GM20000 (cell line): ENCODE measurements at regions not wholly inside any gene's neighbourhood (a gene's known extent, or its start where the extent isn't known, plus 50 kb on each side); places are given as distances from the start of the nearest gene placed in this dataset.
"Not testable (repeated sequence)": the region's sequence is repeated elsewhere in the genome, so short reads cannot be mapped to it uniquely, and the experiment has no call there.

Experiments
- DNase-seq: peaks from one replicate; pipeline ENCODE4 v3.0.0; 2012; ENCODE audit warnings: low spot score
- TF ChIP-seq, protein P1 (sequence below): IDR thresholded peaks from 2 replicates; pipeline ENCODE4 v1.5.1; 2012; ENCODE audit warnings: mild to moderate bottlenecking, control low read depth; ENCODE audit errors: extremely low read depth, missing control alignments

- DNase-seq, result no peak
Measured at GRCh38 chr9:25374281-25374680, 304.0 kb downstream of the TUSC1 start.

DNA sequence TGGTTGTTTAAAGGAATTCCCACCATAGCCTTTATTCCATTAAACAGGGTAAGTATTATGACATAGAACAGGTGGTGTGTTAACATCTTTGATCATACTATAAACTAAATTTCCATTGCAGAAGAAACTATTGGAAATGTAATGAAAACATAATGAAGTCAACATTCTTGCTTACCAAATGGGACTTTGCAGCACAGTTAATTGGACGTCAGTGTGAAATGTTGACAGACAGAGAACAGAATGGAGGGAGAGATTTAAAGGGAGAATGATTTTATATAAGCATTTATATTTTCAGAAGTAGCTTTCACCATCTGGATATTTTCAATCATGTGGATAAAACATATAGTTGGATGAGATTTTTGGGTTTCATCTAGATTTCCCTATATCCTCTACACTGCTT is 311.3 kb downstream of the TUSC1 start:
- TF ChIP-seq, protein P1, sequence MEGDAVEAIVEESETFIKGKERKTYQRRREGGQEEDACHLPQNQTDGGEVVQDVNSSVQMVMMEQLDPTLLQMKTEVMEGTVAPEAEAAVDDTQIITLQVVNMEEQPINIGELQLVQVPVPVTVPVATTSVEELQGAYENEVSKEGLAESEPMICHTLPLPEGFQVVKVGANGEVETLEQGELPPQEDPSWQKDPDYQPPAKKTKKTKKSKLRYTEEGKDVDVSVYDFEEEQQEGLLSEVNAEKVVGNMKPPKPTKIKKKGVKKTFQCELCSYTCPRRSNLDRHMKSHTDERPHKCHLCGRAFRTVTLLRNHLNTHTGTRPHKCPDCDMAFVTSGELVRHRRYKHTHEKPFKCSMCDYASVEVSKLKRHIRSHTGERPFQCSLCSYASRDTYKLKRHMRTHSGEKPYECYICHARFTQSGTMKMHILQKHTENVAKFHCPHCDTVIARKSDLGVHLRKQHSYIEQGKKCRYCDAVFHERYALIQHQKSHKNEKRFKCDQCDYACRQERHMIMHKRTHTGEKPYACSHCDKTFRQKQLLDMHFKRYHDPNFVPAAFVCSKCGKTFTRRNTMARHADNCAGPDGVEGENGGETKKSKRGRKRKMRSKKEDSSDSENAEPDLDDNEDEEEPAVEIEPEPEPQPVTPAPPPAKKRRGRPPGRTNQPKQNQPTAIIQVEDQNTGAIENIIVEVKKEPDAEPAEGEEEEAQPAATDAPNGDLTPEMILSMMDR, result no peak
- no peak for DNase-seq

More at GRCh38 chr9:25374281-25374680, 304.0 kb downstream of the TUSC1 start:
- TF ChIP-seq, protein P1, result no peak

GRCh38 chr9:25353783-25354182 is 324.5 kb downstream of the TUSC1 start:
- TF ChIP-seq, protein P1, result no peak
- DNase-seq, result no peak

DNA sequence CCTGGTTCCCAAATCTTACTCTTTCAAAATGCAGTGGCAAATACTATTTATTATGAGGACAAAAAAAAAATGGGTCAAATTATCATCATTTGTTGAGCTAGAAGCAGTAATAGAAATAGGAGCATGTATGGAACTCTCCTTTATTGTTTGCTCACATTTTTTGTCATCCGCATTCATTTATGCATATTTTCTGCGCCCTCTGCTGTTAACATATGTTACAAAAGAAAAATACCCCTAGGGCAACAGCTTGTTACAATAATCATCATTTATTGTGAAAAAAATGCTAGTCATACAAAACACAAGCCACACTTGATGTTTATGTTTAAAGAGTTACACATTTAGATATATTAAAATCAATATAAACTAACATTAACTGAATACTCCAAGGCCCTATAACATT is 328.2 kb downstream of the TUSC1 start:
- no peak for DNase-seq
- TF ChIP-seq, protein P1, result no peak

GRCh38 chr9:25322142-25322541 is 356.1 kb downstream of the TUSC1 start:
- TF ChIP-seq, protein P1, result no peak
- no peak for DNase-seq

DNA sequence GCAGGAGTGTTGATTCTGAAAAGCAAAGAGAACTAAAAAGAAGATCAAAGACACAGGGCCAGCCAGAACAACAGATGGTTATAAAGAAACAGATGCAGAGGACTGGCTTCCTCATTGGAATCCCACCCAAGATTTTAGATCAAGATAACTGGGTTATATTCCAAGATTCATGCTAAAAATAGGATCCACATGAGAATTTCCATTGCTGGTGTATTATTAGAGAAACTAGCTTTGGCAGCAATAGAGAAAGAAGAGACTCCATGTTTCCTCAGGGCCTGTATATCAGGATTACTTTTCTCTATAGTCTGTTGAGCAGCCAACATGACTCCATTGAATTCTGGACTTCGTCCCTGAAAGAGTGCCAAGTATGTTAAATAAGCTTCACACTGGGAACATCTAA is 367.3 kb downstream of the TUSC1 start:
- TF ChIP-seq, protein P1, result no peak
- no peak for DNase-seq

DNA sequence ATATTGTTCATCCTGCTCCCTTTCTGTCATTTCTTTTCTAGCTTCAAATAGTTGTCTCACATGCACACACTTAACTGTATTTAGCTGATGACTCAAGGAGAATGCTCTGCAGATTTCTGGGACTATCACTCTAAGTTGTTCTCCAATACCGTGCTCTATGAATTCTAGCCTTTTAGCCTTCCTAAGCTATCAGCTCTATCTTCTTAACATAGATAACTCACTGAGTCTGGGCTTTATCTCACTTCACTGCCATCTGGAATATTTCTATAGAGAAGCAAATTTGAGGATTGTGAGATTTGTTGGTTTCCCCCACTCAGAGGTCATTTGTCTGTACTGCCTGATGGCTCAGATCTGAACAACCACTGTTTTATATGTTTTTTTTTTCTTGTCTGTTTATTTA is 369.7 kb downstream of the TUSC1 start:
- TF ChIP-seq, protein P1, result no peak
- no peak for DNase-seq

DNA sequence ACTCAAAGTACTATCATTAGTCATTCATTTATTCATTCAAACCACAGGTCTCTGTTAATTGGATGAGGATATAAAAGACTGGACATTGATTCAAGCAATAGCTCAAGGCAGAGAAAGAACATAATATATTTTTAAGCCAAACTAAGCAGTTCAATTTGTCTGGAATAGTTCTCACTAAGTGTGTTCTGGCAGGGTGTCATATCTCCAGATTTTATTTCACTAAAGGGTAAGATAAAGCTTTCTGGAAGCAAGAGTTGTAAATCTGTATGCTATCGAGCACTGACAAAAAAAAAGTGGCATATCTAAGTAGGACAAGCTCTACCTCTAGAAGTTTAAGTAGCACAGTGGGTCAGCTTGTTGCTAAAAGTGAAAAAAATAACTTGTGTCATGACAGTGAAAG is 375.6 kb downstream of the TUSC1 start:
- no peak for DNase-seq
- TF ChIP-seq, protein P1, result no peak

DNA sequence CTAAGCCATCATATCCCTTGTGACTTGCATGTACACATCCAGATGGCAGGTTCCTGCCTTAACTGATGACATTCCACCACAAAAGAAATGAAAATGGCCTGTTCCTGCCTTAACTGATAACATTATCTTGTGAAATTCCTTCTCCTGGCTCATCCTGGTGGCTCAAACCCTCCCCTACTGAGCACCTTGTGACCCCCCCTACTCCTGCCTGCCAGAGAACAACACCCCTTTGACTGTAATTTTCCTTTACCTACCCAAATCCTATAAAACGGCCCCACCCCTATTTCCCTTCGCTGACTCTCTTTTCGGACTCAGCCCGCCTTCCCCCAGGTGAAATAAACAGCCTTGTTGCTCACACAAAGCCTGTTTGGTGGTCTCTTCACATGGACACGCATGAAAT is 390.0 kb downstream of the TUSC1 start:
- DNase-seq, result not testable (repeated sequence)
